Omental fat pad (tissue), 3 donors: ENCODE measurements at regions not wholly inside any gene's neighbourhood (a gene's known extent, or its start where the extent isn't known, plus 50 kb on each side); places are given as distances from the start of the nearest gene placed in this dataset.

Experiments used
- ATAC-seq: fragments of 150-250 bp; one replicate; pipeline ENCODE4 v1.9.1; 2016; ENCODE audit warnings: mild to moderate bottlenecking, moderate library complexity; ENCODE audit not compliant: low FRiP score
- DNase-seq: peaks from one replicate; pipeline ENCODE4 v3.0.0-alpha.2; 2019; ENCODE audit warnings: low spot score
- CTCF ChIP-seq, 3 donors: fragments of 450-650 bp; IDR thresholded peaks; one replicate each; pipeline ENCODE4 v1.5.1; 2016 to 2017; ENCODE audit warnings: antibody characterized with exemption in 3 of 3, mild to moderate bottlenecking in 3 of 3, moderate library complexity in 2 of 3

- ATAC-seq = no peak
- no peak for TF ChIP-seq CTCF (IDR thresholded peaks at IDR 0.05)
- DNase-seq = no peak
Observed at GRCh38 chr4:138770818-138771217, 244.8 kb upstream of the NOCT start.

- DNase-seq (no peak), ATAC-seq (no peak)
- no peak for TF ChIP-seq CTCF (IDR thresholded peaks at IDR 0.05)
Observed at GRCh38 chr4:138766332-138766731, 249.2 kb upstream of the NOCT start.

GRCh38 chr4:138765442-138765841 lies 250.1 kb upstream of the NOCT start:
- DNase-seq (no peak), ATAC-seq (no peak)
- no peak for TF ChIP-seq CTCF (IDR thresholded peaks at IDR 0.05)

GRCh38 chr4:138761638-138762220 lies 253.9 kb upstream of the NOCT start:
- DNase-seq (no peak), ATAC-seq (no peak)
- no peak for TF ChIP-seq CTCF (IDR thresholded peaks at IDR 0.05)

- DNase-seq (no peak), ATAC-seq (no peak)
- TF ChIP-seq CTCF (IDR thresholded peaks at IDR 0.05) = no peak
Observed at GRCh38 chr4:138759554-138759902, 256.1 kb upstream of the NOCT start.

GRCh38 chr4:138758876-138759553 lies 256.6 kb upstream of the NOCT start:
- no peak for ATAC-seq
- no peak for DNase-seq
- TF ChIP-seq CTCF (IDR thresholded peaks at IDR 0.05) = no peak

- no peak for TF ChIP-seq CTCF (IDR thresholded peaks at IDR 0.05)
- ATAC-seq (no peak), DNase-seq (no peak)
Observed at GRCh38 chr4:138758196-138758595, 257.4 kb upstream of the NOCT start.
